ENCODE measurements at regions not wholly inside any gene's neighbourhood (a gene's known extent, or its start where the extent isn't known, plus 50 kb on each side); places are given as distances from the start of the nearest gene placed in this dataset.

DNA sequence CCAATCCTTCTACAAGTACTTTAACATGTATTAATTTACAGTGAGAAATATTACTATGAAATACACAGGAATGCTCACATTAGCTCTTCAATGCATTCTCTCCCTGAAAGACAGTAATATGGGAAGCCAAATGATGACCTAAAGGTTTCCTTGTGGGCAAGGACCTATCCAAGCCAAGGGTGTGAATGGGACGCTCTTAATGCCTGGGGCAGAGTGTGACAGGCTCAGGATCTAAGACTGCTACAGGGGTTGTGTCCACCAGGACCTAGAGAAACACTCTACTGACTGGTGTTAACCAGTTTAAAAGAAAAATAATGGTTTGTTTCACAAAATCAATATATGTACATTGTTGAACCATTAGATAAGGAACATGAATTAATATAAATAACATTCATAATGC is 158.7 kb downstream of the FGF1 start (continued):
- TF ChIP-seq SRSF9 (IDR thresholded peaks at IDR 0.05; ENCODE audit: borderline replicate concordance, insufficient read depth, low read depth, low read length, poor library complexity, severe bottlenecking) = no peak

DNA sequence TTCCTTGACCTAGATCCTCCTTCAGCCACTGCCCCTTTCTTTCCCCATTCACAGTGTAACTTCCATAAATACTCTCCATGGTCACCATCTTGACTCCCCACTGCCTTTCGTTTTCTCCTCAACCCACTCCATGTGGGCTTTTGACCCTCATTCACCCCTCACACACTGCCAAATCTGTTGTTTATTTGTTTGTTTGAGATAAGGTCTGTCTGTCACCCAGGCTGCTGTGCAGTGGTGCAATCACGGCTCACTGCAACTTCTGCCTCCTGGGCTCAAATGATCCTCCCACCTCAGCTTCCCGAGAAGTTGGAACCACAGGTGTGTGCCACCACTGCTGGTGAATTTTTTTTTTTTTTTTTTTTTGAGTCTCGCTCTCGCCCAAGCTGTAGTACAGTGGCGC is 162.9 kb downstream of the FGF1 start:
- no peak for DNase-seq (ENCODE audit: low spot score)
- in situ Hi-C loops (cut with HindIII; ENCODE audit: extremely low pct_ligation_motif_present, low pct_unique_long_range_greater_than_20kb) (no loop called here), intact Hi-C loops (cut with micrococcal nuclease; ENCODE audit: unreplicated experiment) (no loop called here)
- Histone ChIP-seq H3K9ac (ENCODE audit: insufficient read depth, low read depth, low read length) (no peak overlapping the region), H4K20me1 (ENCODE audit: insufficient read depth, low read length) (no peaks in the 10 kb centered on the region), H3K4me1 (ENCODE audit: insufficient read depth, low read length) (peaks cover 49% of the 10 kb centered on the region), H3K36me3 (replicated peaks in 1 of 2; ENCODE audit: control insufficient read depth in 1 of 2, insufficient read depth in 2 of 2, low read length in 2 of 2) (no peaks in the 10 kb centered on the region), H3K27ac (ENCODE audit: extremely low read length, insufficient read depth, low read length) (no peak overlapping the region), H3K4me2 (ENCODE audit: low read depth, low read length) (peak overlapping the region; percentile 68), H3K79me2 (ENCODE audit: insufficient read depth, low read length) (no peaks in the 10 kb centered on the region), H3K27me3 (ENCODE audit: control insufficient read depth in 1 of 2, insufficient read depth in 2 of 2, low read length in 2 of 2) (no peaks in the 10 kb centered on the region), H3K9me3 (ENCODE audit: low read length) (no peaks in the 10 kb centered on the region), H3K4me3 (replicated peaks in 1 of 3; ENCODE audit: insufficient read depth in 1 of 3, low read depth in 2 of 3, low read length in 3 of 3) (no peak overlapping the region), H2AFZ (ENCODE audit: low read length) (no peak overlapping the region)
- peak; percentile 55 for FAIRE-seq
- no TSS peak for BruUV-seq (replicated peaks)
- WGBS (ENCODE audit: low lambda C conversion rate) = 68% methylated on average over 6 of the region's 6 CpGs
- no peak for ATAC-seq
- CTCF ChIA-PET (ENCODE audit: low intra/inter-chr PET ratio, low total read pairs) = no interaction called here
- POLR2A ChIA-PET = interaction anchor here (0.8 kb wide), 1 partner anchor 1648 kb away, joined by 3 read pairs; the partner anchor contains the start of genes KCTD16 and YIPF5
- TF ChIP-seq FOXP1 (IDR thresholded peaks at IDR 0.05) (no peak), FOXP1 (CRISPR knock-in tag; IDR thresholded peaks at IDR 0.05) (peak; percentile 71), ZNF788 (CRISPR knock-in tag; IDR thresholded peaks at IDR 0.05; ENCODE audit: borderline replicate concordance) (no peak), ZNF121 (CRISPR knock-in tag; IDR thresholded peaks at IDR 0.05) (no peak), ZMYM4 (CRISPR knock-in tag; IDR thresholded peaks at IDR 0.05) (0 out of 2 replicates have a peak, but pooled peaks have one; percentile 26), ZNF572 (CRISPR knock-in tag; IDR thresholded peaks at IDR 0.05) (no peak), ZNF510 (CRISPR knock-in tag; IDR thresholded peaks at IDR 0.05; ENCODE audit: low read depth) (no peak), ZNF460 (CRISPR knock-in tag; IDR thresholded peaks at IDR 0.05; ENCODE audit: borderline replicate concordance) (0 out of 2 replicates have a peak, but pooled peaks have one; percentile 20), TBX2 (CRISPR knock-in tag; IDR thresholded peaks at IDR 0.05; ENCODE audit: borderline replicate concordance) (peak; percentile 29; the same call in 1 of the 2 replicates), ZNF629 (CRISPR knock-in tag; conservative IDR thresholded peaks at IDR 0.05) (no peak), IKZF4 (CRISPR knock-in tag; IDR thresholded peaks at IDR 0.05; ENCODE audit: borderline replicate concordance, low read depth, not compliant biosample characterization) (no peak)
- TF ChIP-seq, protein P1, sequence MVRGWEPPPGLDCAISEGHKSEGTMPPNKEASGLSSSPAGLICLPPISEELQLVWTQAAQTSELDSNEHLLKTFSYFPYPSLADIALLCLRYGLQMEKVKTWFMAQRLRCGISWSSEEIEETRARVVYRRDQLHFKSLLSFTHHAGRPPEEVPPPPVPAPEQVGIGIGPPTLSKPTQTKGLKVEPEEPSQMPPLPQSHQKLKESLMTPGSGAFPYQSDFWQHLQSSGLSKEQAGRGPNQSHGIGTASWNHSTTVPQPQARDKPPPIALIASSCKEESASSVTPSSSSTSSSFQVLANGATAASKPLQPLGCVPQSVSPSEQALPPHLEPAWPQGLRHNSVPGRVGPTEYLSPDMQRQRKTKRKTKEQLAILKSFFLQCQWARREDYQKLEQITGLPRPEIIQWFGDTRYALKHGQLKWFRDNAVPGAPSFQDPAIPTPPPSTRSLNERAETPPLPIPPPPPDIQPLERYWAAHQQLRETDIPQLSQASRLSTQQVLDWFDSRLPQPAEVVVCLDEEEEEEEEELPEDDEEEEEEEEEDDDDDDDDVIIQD (CRISPR knock-in tag; IDR thresholded peaks at IDR 0.05; ENCODE audit: low read depth) = peak; percentile 37; the same call in 1 of the 2 replicates
- TF ChIP-seq, protein P2, sequence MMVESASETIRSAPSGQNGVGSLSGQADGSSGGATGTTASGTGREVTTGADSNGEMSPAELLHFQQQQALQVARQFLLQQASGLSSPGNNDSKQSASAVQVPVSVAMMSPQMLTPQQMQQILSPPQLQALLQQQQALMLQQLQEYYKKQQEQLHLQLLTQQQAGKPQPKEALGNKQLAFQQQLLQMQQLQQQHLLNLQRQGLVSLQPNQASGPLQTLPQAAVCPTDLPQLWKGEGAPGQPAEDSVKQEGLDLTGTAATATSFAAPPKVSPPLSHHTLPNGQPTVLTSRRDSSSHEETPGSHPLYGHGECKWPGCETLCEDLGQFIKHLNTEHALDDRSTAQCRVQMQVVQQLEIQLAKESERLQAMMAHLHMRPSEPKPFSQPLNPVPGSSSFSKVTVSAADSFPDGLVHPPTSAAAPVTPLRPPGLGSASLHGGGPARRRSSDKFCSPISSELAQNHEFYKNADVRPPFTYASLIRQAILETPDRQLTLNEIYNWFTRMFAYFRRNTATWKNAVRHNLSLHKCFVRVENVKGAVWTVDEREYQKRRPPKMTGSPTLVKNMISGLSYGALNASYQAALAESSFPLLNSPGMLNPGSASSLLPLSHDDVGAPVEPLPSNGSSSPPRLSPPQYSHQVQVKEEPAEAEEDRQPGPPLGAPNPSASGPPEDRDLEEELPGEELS (CRISPR knock-in tag; IDR thresholded peaks at IDR 0.05) = peak; percentile 68; the same call in 1 of the 2 replicates
- TF ChIP-seq, protein P3, sequence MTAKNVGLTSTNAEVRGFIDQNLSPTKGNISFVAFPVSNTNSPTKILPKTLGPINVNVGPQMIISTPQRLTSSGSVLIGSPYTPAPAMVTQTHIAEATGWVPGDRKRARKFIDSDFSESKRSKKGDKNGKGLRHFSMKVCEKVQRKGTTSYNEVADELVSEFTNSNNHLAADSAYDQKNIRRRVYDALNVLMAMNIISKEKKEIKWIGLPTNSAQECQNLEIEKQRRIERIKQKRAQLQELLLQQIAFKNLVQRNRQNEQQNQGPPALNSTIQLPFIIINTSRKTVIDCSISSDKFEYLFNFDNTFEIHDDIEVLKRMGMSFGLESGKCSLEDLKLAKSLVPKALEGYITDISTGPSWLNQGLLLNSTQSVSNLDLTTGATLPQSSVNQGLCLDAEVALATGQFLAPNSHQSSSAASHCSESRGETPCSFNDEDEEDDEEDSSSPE (CRISPR knock-in tag; IDR thresholded peaks at IDR 0.05) = no peak
- TF ChIP-seq, protein P4, sequence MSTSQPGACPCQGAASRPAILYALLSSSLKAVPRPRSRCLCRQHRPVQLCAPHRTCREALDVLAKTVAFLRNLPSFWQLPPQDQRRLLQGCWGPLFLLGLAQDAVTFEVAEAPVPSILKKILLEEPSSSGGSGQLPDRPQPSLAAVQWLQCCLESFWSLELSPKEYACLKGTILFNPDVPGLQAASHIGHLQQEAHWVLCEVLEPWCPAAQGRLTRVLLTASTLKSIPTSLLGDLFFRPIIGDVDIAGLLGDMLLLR (CRISPR knock-in tag; IDR thresholded peaks at IDR 0.05) = no peak
